ENCODE measurements at regions not wholly inside any gene's neighbourhood (a gene's known extent, or its start where the extent isn't known, plus 50 kb on each side); places are given as distances from the start of the nearest gene placed in this dataset.

DNA sequence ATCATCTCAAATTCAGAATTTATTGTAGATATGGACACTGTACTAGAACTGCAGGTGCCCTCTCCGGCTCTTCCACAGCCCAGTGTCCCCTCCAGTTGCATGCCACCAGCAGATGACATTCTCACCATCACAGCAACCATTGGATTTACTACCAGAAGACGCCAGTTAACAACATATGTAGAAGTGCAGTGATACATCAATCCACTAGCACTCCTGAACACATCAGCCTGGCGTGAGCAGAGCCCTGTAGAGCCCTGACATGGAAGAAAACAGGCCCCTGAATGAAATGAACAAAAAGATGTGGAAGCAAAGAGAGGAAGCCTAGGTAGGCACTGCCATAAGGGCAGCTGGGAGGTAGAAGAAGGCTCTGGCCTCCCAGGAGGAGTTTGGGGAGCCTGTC lies 73.1 kb upstream of the GALNT2 start (continued):
- TF ChIP-seq, protein P1, sequence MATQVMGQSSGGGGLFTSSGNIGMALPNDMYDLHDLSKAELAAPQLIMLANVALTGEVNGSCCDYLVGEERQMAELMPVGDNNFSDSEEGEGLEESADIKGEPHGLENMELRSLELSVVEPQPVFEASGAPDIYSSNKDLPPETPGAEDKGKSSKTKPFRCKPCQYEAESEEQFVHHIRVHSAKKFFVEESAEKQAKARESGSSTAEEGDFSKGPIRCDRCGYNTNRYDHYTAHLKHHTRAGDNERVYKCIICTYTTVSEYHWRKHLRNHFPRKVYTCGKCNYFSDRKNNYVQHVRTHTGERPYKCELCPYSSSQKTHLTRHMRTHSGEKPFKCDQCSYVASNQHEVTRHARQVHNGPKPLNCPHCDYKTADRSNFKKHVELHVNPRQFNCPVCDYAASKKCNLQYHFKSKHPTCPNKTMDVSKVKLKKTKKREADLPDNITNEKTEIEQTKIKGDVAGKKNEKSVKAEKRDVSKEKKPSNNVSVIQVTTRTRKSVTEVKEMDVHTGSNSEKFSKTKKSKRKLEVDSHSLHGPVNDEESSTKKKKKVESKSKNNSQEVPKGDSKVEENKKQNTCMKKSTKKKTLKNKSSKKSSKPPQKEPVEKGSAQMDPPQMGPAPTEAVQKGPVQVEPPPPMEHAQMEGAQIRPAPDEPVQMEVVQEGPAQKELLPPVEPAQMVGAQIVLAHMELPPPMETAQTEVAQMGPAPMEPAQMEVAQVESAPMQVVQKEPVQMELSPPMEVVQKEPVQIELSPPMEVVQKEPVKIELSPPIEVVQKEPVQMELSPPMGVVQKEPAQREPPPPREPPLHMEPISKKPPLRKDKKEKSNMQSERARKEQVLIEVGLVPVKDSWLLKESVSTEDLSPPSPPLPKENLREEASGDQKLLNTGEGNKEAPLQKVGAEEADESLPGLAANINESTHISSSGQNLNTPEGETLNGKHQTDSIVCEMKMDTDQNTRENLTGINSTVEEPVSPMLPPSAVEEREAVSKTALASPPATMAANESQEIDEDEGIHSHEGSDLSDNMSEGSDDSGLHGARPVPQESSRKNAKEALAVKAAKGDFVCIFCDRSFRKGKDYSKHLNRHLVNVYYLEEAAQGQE (IDR thresholded peaks at IDR 0.05; ENCODE audit: low read depth, low read length): no peak

DNA sequence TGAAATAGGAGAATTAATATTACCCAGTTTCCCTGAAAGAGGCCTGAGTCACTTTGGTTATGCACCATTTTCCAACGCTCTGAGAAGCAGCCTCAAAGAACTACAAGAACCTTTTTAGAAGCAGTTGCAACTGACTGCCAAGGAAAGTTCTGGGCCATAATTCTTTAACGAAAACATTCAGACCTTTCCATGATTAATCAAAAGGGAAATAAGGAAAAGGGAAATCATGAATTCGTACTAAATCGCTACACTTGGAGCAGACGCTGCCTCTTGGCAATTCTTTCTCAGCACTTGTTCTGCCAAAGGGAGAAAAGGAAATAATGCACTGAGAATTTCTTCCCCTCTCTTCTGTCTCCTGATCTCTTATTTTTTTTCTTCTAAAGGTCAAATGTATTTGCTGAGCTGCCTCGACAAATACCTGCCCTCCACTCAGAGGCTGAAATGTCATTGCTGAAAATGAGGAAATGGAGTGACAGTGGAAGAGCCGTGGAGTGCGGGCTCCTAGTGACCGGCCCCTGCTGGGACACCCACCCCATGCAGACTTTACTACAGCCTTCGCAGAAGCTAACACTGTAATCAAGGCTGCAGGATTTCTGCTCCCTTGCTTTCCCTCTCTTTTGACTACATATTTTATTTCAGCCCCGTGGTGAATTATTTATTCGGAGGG lies 67.9 kb upstream of the GALNT2 start:
- Histone ChIP-seq H4K20me1 (ENCODE audit: insufficient read depth) (no peaks in the 10 kb centered on the region), H3K9me3 (no peaks in the 10 kb centered on the region), H3F3A (replicated peaks; ENCODE audit: insufficient read depth) (no peaks in the 10 kb centered on the region), H3K79me2 (ENCODE audit: insufficient read depth) (no peaks in the 10 kb centered on the region), H2AFZ (ENCODE audit: low read depth) (no peak overlapping the region), H3K4me3 (ENCODE audit: low read depth in 2 of 2, low read length in 1 of 2) (no peak overlapping the region), H3K4me1 (ENCODE audit: control insufficient read depth in 1 of 2, insufficient read depth in 2 of 2, low read depth in 1 of 2, low read length in 1 of 2) (no peaks in the 10 kb centered on the region; a peak in 1 of 4 replicates), H3K27me3 (ENCODE audit: insufficient read depth) (no peaks in the 10 kb centered on the region), H3K9ac (no peak overlapping the region), H3K36me3 (replicated peaks in 1 of 2; ENCODE audit: control insufficient read depth in 1 of 2, insufficient read depth in 2 of 2, low read length in 1 of 2) (no peaks in the 10 kb centered on the region), H3K27ac (ENCODE audit: low read depth in 2 of 2, low read length in 1 of 2) (no peak overlapping the region), H3K9me2 (no peaks in the 10 kb centered on the region), H3K4me2 (no peak overlapping the region)
- POLR2A ChIA-PET: no interaction called here
- WGBS (ENCODE audit: low lambda C conversion rate): 60% methylated on average over 12 of the region's 12 CpGs
- CTCF ChIA-PET: no interaction called here
- TF ChIP-seq SIN3A (IDR thresholded peaks at IDR 0.05; ENCODE audit: borderline replicate concordance, low read depth, low read length) (no peak), RCOR1 (IDR thresholded peaks at IDR 0.05; ENCODE audit: low read length) (no peak), FOSL2 (IDR thresholded peaks at IDR 0.05; ENCODE audit: borderline replicate concordance, low read depth) (no peak), ELF1 (IDR thresholded peaks at IDR 0.05) (no peak), RAD21 (IDR thresholded peaks at IDR 0.05; ENCODE audit: low read length) (no peak), SMC3 (IDR thresholded peaks at IDR 0.05; ENCODE audit: low read depth, low read length) (no peak), TAF1 (IDR thresholded peaks at IDR 0.05; ENCODE audit: borderline replicate concordance, low read depth, low read length) (no peak), NRF1 (IDR thresholded peaks at IDR 0.05; ENCODE audit: low read depth, low read length) (no peak), RXRA (IDR thresholded peaks at IDR 0.05; ENCODE audit: borderline replicate concordance, low read depth) (no peak)
- TF ChIP-seq, protein P2, sequence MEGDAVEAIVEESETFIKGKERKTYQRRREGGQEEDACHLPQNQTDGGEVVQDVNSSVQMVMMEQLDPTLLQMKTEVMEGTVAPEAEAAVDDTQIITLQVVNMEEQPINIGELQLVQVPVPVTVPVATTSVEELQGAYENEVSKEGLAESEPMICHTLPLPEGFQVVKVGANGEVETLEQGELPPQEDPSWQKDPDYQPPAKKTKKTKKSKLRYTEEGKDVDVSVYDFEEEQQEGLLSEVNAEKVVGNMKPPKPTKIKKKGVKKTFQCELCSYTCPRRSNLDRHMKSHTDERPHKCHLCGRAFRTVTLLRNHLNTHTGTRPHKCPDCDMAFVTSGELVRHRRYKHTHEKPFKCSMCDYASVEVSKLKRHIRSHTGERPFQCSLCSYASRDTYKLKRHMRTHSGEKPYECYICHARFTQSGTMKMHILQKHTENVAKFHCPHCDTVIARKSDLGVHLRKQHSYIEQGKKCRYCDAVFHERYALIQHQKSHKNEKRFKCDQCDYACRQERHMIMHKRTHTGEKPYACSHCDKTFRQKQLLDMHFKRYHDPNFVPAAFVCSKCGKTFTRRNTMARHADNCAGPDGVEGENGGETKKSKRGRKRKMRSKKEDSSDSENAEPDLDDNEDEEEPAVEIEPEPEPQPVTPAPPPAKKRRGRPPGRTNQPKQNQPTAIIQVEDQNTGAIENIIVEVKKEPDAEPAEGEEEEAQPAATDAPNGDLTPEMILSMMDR (IDR thresholded peaks at IDR 0.05): no peak
- TF ChIP-seq, protein P3, sequence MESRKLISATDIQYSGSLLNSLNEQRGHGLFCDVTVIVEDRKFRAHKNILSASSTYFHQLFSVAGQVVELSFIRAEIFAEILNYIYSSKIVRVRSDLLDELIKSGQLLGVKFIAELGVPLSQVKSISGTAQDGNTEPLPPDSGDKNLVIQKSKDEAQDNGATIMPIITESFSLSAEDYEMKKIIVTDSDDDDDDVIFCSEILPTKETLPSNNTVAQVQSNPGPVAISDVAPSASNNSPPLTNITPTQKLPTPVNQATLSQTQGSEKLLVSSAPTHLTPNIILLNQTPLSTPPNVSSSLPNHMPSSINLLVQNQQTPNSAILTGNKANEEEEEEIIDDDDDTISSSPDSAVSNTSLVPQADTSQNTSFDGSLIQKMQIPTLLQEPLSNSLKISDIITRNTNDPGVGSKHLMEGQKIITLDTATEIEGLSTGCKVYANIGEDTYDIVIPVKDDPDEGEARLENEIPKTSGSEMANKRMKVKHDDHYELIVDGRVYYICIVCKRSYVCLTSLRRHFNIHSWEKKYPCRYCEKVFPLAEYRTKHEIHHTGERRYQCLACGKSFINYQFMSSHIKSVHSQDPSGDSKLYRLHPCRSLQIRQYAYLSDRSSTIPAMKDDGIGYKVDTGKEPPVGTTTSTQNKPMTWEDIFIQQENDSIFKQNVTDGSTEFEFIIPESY (IDR thresholded peaks at IDR 0.05; ENCODE audit: borderline replicate concordance, low read depth): no peak
- TF ChIP-seq, protein P4, sequence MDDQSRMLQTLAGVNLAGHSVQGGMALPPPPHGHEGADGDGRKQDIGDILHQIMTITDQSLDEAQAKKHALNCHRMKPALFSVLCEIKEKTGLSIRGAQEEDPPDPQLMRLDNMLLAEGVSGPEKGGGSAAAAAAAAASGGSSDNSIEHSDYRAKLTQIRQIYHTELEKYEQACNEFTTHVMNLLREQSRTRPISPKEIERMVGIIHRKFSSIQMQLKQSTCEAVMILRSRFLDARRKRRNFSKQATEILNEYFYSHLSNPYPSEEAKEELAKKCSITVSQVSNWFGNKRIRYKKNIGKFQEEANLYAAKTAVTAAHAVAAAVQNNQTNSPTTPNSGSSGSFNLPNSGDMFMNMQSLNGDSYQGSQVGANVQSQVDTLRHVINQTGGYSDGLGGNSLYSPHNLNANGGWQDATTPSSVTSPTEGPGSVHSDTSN (IDR thresholded peaks at IDR 0.05): no peak
- TF ChIP-seq, protein P5, sequence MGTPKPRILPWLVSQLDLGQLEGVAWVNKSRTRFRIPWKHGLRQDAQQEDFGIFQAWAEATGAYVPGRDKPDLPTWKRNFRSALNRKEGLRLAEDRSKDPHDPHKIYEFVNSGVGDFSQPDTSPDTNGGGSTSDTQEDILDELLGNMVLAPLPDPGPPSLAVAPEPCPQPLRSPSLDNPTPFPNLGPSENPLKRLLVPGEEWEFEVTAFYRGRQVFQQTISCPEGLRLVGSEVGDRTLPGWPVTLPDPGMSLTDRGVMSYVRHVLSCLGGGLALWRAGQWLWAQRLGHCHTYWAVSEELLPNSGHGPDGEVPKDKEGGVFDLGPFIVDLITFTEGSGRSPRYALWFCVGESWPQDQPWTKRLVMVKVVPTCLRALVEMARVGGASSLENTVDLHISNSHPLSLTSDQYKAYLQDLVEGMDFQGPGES (IDR thresholded peaks at IDR 0.05; ENCODE audit: low read depth, low read length): no peak
- TF ChIP-seq, protein P6, sequence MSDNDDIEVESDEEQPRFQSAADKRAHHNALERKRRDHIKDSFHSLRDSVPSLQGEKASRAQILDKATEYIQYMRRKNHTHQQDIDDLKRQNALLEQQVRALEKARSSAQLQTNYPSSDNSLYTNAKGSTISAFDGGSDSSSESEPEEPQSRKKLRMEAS (IDR thresholded peaks at IDR 0.05; ENCODE audit: low read depth): no peak
- DNase-seq: no peak

All from SK-N-SH (cell line).